T47D (cell line): ENCODE measurements at regions not wholly inside any gene's neighbourhood (a gene's known extent, or its start where the extent isn't known, plus 50 kb on each side); places are given as distances from the start of the nearest gene placed in this dataset.

ENCODE experiments used
- DNase-seq, 2 experiments: peaks; one replicate each; pipeline versions ENCODE4 v3.0.0 to v3.0.0-alpha.2; 2011 to 2012; ENCODE audit warnings: low read depth in 1 of 2, low spot score in 1 of 2
- JUND ChIP-seq: IDR thresholded peaks from 2 replicates; pipeline ENCODE4 v1.6.1; 2012; ENCODE audit warnings: low read depth
- in situ Hi-C: cut with HindIII; loops from 2 replicates; pipeline ENCODE4 v1.10.0; 2016; ENCODE audit warnings: low sequenced_read_pairs, low pct_unique_long_range_greater_than_20kb

- in situ Hi-C loops, result no loop called here
- no peak for DNase-seq
- TF ChIP-seq JUND, result no peak
These were observed 190.8 kb upstream of the HNRNPA3 start for GRCh38 chr2:177021706-177022343.

DNA sequence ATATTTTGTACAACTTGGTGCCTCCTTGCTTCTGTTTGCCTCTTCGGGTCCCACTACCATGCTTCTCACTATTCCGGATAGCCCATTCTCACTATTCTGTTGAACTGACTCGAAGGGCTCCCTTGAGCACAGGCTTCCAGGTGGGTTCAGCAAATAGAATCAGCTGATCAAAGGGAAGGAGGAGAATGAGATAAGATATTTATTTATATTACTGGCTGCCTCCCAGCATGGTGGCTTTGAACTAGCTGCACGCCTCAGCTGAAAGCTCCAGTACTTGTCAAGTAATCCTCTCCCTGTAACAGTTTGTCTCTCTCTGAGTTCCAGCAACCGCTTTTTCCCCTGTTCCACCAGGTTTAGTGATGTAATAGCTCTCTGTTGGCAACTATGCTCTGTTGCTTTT, 187.8 kb upstream of the HNRNPA3 start:
- in situ Hi-C loops, result no loop called here
- no peak for TF ChIP-seq JUND
- no peak for DNase-seq

- TF ChIP-seq JUND, result no peak
- in situ Hi-C loops, result no loop called here
- DNase-seq, result no peak
These were observed 186.3 kb upstream of the HNRNPA3 start for GRCh38 chr2:177026253-177026652.

- no peak for DNase-seq
- TF ChIP-seq JUND, result no peak
- in situ Hi-C loops, result no loop called here
These were observed 185.6 kb upstream of the HNRNPA3 start for GRCh38 chr2:177026956-177027355.

DNA sequence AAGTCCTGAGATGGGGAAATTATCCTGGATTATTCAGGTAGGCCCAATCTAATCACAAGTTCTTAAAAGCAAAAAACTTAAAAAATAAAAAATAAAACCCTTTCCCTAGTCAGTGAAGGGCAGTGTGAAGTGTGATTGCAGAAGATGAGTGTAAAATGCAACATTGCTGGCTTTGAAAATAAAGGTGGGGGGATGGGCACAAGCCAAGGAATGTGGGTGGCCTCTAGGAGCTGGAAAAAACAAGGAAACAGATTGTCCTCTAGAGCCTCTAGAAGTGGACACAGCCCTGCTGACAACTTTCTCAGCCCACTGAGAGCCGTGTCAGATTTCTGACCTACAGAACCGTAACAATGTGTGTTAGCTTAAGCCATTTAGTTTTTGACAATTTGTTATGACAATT, 184.3 kb upstream of the HNRNPA3 start:
- DNase-seq, result no peak
- TF ChIP-seq JUND, result no peak
- in situ Hi-C loops, result no loop called here

DNA sequence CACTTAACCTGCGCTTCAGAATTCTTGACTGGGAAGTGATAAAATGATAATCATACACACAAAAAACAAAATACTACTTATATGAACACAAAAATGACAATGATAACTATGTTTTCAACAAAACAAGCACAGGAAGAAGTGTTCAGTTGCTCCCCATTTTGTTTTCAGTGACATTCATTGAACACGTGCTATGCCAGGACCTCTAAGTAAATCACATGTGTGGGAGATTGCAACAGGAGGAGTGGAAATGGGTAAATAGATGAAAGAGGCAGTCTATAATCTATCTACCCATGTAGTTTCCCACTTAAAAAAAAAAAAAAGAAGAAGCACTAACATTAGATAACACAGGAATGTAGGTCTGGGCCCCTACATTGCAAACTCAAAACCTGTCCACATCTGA, 183.5 kb upstream of the HNRNPA3 start:
- no peak for TF ChIP-seq JUND
- in situ Hi-C loops, result no loop called here
- no peak for DNase-seq

DNA sequence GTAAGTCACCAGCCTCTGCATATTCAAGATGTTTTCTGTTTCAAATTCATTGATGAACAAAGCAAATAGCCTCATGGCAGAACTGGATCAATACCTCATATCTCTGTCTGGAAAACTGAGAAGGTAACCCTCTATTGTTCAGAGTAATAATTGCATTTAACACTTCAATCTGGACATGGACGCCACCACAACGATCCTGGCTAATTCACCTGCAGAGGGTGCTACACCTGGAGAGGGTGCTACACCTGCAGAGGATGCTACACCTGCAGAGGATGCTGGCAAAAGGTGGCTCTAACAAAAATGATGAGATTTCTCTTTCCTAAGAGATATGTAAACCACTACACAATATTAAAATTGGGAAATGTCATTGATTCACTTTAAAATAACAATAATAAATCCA, 183.1 kb upstream of the HNRNPA3 start:
- in situ Hi-C loops, result no loop called here
- no peak for TF ChIP-seq JUND
- DNase-seq, result peak in 1 of 2 experiments; percentile 44

- in situ Hi-C loops, result no loop called here
- DNase-seq, result no peak
- no peak for TF ChIP-seq JUND
These were observed 182.7 kb upstream of the HNRNPA3 start for GRCh38 chr2:177029901-177030300.

DNA sequence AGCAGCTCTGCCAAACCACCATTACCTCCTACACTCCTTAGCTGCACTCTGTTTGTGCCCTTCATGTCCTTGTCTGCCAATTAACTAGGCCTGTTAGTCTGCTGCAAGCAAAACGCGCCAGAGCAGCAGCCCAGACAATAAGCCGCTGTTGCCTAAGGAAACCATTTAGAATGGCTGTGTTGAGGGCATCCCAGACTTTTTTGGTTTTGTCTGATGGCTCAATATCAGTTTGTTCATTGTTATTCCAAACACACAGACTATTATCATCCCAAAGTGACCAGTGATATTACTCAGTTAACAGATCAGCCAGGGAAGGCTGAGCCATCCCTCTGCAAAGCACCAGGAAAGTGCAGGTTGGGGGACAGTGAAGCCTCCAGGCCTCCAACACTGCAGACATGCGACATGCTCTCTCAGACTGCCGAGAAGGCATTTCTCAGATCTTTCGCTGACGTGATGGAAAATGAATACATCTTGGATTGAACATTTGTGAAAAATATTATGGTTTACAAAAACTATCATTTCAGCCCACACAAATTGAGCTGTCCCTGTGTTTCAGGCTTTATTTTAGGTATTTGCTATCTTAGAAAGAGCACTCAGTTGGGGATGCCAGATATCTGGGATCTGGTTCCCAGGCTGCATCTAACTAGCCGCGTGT, 182.0 kb upstream of the HNRNPA3 start:
- in situ Hi-C loops, result no loop called here
- no peak for DNase-seq
- no peak for TF ChIP-seq JUND

DNA sequence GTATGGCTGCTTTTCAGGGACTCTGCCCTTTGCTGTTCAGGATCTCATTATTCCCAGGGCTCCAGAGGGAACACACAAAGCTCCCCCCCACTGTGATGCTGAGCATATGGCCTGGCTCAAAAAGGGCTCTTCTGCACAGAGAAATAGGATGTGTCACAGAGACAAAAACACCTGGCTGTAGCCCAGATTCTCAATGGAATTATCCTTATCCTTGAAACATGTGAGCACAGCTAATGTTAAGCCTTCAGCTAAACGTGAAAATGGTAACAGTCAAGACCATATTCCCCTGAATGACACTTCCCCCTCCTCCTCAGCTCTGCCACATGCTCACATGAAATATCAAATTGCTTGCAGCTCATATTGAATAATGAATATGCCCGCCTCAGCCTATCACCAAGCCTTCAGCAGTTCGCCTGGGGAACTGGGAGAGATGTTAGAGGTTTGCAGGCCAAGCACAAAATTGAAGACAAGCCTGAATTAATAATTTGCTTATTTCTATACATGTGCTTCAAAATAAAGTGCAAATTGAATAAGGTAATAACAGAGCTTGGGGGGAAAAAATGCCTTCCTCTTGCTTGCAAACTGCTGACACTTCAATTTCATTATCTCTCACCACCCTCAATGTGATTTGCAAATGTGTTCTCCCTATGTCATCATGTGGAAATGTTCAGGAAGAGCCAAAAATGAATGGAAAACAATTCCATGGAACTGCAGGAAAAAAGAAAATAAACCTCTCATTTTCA, 181.0 kb upstream of the HNRNPA3 start:
- no peak for TF ChIP-seq JUND
- no peak for DNase-seq
- in situ Hi-C loops, result no loop called here

DNA sequence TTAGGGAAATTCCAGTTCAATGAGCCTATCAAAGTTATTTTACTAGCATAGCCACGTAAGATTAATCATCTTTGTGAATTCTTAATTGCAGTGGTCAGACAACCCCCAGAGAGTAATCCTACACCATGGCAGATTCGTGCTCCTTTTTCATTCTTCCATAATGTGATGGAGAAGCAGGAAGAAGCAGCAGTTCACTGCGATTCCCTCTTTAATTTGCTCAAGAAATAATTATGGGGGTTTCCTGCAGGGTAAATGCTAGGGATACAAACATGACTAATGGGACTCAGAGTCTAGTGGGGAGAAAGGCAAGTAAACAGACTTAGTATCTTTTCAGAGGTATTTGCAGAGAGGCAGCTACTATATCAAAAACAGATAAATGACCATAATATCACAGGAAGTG, 175.8 kb upstream of the HNRNPA3 start:
- in situ Hi-C loops, result no loop called here
- TF ChIP-seq JUND, result no peak
- DNase-seq, result no peak

DNA sequence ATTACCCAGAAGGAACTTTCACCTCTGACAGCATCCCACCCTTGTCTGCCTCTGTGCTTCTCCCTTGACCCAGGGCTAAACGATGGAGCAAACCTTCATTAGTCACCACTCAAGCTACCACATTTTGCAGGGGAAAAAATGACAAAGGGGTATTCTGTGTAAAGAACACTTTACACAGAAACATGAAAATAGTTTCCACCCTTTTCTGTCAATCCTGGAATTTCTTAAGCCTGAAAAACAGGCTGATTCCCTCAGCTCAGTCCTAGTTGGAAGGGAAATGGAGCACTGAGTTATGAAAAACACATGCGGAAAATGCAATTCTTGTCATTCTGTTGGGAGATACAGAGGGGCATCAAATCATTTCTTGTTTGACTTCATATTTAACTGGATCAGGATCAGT, 175.0 kb upstream of the HNRNPA3 start:
- in situ Hi-C loops, result no loop called here
- no peak for TF ChIP-seq JUND
- no peak for DNase-seq

GRCh38 chr2:177038787-177039484, 173.7 kb upstream of the HNRNPA3 start:
- in situ Hi-C loops, result no loop called here
- no peak for TF ChIP-seq JUND
- no peak for DNase-seq
